Embryonic facial prominence (tissue), 1 donor: ENCODE measurements at regions not wholly inside any gene's neighbourhood (a gene's known extent, or its start where the extent isn't known, plus 50 kb on each side); places are given as distances from the start of the nearest gene placed in this dataset.

Experiments used
- DNase-seq: peaks from one replicate; pipeline ENCODE4 v3.0.0-alpha.2; 2016; ENCODE audit errors: extremely low spot score

DNA sequence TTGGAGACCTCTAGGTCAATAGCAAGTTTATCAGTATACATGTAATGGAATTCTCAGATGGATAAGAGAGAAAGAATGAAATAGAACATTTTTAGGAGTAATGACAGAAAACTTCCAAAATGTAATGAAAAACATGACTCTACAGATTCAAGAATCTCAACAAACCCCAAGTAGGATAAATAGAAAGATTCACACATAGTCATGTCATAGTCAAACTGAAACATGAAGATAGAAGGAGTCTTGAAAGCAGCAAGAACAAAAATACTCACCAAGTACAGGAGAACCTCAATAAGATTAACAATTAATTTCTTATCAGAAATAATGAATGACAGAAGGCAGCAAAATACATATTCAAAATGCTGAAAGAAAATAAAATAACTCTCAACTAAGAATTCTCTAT is 164.5 kb downstream of the SPATA31D1 start:
- no peak for DNase-seq

DNA sequence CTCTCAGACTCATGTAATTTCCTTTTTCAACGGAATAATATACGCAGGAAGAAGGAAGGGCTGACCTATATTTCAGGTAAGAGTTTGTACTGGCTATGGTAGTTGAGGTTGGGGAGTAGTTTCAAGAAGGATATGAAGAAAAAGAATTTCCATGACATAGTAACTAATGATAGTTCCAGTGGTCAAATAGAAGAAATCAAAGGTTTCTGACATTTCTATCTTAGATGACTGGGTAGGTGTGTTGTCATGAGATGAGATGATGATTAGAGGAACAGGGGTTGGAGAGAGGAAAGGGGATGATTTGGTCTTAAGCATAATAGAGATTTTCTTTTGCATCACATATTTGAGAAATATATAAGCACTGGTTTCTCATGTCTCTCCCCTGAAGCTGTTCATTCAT is 166.0 kb downstream of the SPATA31D1 start:
- DNase-seq: no peak

- no peak for DNase-seq
Measured at GRCh38 chr9:82161876-82162275, 173.3 kb downstream of the SPATA31D1 start.

GRCh38 chr9:82164159-82164558 is 175.6 kb downstream of the SPATA31D1 start:
- no peak for DNase-seq

DNA sequence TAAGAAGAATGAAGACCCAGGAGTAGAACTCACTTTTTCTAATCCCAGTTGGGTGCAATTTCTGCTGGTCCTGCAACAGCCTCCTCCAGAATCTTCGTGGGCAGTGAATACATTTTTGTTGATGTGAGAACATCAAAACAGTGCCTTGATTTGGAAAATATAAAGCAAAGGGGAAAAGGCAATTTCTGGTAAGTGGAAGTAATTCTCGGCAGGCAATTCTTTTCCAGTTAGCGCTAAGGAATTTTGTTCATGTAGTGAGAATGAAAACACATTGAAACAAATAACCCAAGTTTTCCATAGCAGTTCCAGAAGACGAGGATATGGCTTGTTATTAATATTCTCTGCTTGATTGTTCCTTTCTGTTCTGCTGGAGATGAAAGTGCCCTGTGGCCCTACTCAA is 178.7 kb downstream of the SPATA31D1 start:
- no peak for DNase-seq

DNA sequence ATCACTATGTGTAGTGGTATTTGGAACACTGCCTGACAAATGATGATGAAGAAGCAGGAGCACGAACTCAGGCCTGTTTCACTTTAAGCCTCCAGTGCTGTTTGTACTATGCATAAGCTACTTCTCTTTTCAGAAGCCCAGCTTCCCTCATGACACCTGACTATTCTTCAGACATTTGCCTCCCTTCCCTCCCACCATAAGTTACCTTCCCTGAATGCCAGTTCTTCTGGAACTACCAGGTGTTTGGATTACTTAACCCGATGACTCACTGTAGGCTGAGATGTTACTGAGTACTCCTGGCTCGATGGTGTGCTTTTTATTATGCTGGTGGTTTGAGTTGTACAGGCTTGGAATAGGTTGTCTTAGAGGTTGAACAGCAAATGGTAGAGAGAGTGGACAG is 180.0 kb downstream of the SPATA31D1 start:
- no peak for DNase-seq

DNA sequence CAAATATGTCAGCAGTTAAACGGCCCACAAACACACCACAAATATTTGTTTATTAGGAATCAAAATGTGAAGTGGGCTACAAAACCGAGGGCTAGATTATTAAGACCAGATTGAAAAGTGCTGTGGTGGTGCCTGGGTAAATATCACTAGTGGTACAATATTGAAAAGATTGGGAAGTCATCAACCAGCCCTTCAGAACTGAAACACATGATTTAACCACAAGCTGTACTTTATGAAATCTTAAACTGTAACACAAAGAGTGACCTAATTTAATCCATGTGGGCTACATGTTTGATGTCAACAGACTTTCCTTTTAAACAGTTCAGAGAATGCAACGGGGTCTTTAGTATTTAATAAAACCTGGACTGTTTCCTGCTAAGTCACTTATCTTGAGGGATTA is 182.3 kb downstream of the SPATA31D1 start:
- DNase-seq: peak; percentile 80

GRCh38 chr9:82171271-82171670 is 182.7 kb downstream of the SPATA31D1 start:
- no peak for DNase-seq

GRCh38 chr9:82180711-82181110 is 192.1 kb downstream of the SPATA31D1 start:
- no peak for DNase-seq

DNA sequence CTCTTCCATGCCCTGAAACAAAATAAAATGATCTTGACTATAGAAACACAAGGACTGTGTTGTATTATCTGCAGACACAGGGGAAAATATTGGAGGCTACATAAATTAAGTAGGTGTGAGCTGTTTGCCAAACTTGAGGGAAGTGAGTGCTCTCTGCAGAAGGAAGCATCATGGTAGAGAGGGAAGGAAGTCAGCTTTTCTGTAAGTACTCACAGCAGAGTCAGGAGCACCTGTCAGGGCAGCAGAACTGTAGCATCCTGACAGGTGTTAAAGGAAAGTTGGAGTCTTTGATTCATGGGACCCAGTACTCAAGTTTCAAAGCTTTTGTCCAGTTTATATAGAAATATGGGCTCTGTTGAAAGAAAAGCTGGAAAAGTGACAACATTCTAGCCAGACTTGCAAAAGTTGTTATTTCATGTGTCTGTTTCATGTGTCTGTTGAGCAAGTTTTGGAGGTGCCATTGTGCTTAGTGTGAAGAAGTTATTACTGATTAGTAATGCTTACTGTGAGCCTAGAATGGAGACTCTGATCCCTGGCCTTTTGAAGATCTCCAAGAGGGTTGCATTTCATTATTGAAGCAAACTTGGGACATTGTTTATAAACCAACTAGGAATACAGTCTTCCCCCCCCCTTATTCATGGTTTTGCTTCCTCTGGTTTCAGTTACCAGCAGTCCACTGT is 194.7 kb downstream of the SPATA31D1 start:
- no peak for DNase-seq

- no peak for DNase-seq
Measured at GRCh38 chr9:82184524-82184923, 196.0 kb downstream of the SPATA31D1 start.

DNA sequence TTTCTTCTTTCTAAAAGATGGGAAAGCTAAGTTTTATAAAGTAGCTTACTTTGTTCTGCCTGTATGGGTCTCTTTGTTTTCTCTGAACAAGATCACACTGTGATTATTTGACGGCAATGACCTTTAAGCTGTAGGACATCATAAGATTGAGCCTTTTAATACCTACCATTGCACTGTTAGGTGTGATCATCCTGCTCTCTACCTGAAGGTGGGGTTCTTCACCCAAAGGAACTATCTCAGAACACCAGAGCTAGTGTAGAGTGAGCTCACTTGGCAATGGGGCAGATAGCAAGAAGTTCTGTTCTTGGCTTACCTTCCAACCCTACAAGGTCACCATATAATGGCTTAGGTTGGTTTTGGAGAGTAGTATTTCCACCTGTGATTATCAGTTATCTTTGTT is 200.2 kb downstream of the SPATA31D1 start:
- no peak for DNase-seq

DNA sequence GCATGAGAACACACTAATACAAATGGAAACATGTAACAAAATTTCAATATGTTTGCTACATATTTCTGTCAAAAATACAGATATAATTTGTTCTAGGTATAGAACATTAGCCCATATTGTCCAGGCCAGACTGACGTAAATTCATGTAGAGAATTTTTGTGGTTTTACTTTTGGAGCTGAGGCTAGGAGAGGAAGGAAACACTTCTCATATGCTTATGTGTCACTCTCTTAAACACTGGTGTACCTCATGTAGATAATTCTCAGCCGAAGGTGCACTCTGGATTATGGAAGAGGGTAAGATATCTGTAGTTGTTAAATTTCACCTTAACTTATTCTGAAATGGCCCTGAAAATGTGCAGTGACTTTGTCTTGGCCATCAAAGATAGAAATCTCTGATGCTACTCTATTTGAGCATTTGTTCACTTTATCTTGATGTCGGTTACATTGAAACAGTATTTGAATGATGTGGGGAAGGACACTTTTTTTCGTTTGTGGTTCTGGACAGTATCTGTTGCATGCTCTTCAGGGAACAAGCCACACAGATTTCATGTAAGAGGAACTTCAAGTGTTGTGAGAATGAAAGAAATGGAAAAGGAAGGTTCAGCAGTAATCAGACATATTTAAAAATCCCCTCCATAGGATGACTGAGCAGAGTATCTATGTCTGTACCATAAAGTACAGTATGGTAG is 202.7 kb downstream of the SPATA31D1 start:
- DNase-seq: no peak

DNA sequence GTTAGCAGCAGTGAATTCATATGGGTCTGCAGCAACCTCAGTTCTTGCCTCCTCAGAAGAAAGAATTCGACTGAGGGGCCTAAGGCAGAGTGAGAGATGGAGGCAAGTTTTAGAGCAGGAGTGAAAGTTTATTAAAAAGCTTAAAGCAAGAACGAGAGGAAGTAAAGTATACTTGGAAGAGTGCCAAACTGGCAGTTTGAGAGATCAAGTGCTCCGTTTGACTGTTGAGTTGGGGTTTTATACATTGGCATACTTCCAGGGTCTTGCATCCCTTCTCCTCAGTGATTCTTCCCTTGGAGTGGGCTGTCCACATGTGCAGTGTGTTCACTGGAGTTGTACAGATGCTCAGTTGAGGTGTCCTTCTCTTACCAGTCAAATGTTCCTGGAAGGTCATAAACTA is 203.6 kb downstream of the SPATA31D1 start:
- DNase-seq: no peak

DNA sequence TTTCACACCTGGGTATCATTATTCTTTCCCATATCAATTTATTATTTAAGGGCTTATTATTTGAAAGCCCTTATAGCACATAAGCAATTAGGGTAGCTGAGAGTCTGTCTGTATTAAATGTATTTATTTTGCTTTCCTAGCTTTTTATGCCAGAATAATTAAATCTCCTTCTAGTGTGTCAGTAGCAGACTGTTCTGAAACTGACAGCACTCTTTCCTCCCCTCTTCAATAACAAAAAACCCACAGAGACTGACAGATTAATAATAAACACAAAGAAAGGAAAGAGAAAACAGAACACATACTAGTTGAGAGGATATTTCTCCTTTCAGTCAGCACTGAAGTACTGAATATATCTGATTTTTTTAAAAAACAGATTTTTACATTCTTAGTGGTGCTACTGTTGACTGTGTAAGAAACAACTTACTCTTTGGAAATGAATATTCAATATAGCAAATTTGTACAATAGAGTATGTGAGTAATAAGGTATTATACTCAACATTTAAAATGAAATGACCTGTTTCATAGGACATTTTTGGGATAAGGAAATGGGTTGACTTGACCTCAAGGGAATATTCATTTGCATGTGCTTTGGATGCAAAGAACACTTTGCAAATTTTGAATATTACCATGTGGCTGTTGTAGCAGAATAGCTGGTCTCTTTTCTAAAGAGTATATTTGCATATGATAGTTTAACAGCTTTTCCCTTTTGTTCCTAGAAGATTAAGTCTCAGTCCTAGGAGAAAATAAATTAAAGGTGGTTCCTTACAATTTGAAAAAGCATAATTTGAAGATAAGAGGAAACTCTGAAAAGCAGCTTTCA is 208.3 kb downstream of the SPATA31D1 start:
- no peak for DNase-seq

DNA sequence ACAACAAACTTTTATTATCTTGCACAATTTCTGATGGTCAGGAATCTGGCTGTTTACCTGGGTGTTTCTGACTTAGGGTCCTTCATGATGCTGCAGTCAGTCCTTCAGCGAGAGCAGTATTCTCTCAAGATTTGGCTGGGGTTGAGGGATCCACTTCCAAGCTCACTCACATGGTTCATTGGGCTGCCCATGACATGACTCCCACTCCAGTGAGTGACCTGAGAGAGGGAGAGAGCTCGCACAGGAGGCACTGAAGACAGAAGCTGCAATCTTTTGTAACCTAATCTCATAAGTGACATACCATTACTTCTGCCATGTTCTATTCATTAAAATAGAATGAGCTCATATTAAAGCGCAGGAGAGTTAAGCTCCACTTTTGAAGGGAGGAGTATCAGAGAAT is 212.6 kb downstream of the SPATA31D1 start:
- DNase-seq: no peak

GRCh38 chr9:82202808-82203207 is 214.2 kb downstream of the SPATA31D1 start:
- DNase-seq: no peak

GRCh38 chr9:82206490-82206889 is 217.9 kb downstream of the SPATA31D1 start:
- DNase-seq: no peak

DNA sequence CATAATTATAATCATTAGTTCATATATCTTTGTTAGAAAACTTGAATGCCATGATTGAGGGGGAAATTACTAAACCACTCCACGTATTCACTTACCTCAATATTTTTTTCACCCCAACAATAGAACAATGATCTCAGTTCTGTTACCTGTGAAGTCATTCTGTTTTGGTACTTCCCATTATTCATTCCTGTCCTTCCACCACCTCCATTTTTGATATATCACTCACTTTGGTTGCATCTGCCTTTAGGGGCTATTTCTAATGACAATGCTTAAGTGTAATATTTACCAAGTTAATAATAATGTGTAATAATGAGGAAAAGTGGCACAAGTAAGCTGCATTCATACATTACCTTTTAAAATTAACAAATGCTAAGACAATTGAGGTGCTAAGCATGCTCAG is 218.4 kb downstream of the SPATA31D1 start:
- no peak for DNase-seq

DNA sequence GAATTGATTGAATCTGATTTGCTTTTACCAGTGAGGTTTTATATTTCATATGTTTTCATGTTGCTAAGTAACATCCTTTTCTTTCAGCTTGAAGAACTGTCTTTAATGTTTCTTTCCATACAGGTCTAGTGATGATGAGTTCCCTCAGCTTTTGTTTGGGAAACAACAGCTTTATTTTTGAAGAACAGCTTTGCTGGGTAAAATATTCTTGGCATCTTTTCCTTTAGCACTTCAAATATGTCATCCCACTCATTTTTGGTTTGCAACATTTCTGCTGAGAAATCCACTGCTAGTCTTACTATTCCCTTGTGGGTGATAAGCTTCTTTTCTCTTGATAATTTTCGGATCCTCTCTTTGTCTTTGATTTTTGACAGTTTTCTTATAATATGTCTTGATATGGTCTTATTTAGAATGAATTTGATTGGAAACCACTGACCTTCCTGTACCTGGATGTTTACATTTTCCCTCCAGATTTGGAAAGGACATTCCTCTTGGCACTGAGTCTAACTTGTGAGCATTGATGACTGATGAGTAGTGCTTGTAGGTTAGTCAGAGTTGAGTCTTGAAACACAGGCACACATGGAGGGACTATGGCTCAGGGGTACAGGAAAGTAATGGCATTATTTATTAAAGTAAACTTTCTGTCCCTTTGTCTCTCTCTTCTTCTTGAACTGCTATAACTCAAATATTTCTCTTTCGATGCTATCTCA is 220.3 kb downstream of the SPATA31D1 start:
- DNase-seq: no peak

DNA sequence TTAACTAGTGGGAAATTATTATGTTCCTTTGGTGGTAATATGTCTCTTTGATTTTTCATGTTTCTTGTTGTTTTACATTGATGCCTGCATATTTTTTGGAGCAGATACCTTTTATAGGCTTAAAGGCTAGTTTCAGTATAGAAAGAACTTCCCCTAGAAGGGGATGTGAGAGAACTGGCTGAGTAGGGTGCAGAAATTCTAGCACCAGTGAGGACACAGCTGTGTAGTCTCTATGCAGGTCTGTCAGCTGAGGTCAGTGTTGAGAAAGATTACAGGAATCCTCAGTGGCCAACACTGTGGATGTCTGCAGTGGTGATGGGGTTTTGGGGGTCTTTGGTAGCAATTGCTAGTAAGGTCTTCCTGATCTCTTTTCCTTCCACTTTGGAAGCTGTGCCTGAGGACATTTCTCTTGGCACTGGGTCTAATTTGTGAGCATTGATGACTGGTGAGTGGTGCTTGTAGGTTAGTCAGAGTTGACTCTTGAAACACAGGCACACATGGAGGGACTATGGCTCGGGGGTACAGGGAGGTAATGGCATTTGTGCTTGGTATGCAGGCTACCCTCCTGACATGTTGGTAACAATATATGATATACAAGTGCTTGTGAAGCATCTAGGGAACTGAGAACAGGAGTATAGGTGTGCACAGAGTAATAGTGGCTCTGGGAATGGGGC is 221.4 kb downstream of the SPATA31D1 start:
- no peak for DNase-seq

DNA sequence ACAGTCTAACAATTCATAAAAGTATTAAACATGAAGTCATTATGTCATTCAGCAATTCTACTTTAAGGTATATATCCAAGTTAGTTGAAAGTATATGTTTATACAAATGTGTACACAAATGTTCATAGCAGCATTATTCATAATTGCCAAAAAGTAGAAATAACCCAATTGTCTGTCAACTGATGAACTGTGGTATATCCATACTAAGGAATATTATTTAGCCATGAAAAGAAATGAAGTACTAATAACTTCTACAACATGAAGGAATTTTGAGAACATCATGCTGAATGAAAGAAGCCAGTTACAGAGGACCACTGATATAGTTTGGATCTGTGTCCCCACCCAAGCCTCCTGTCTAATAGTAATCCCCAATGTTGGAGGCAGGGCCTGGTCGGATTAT is 224.3 kb downstream of the SPATA31D1 start:
- DNase-seq: no peak
